Stimulated activated CD8-positive, alpha-beta memory T cell treated with anti-CD3 and anti-CD28 coated beads, Interleukin-4, amount 100 ng/mL, for 1 hour (primary cell): ENCODE measurements at regions not wholly inside any gene's neighbourhood (a gene's known extent, or its start where the extent isn't known, plus 50 kb on each side); places are given as distances from the start of the nearest gene placed in this dataset.

Source experiments
- DNase-seq, 2 donors: peaks; one replicate each; pipeline ENCODE4 v3.0.0-alpha.2; 2020; ENCODE audit warnings: low read depth in 2 of 2, low spot score in 1 of 2

DNA sequence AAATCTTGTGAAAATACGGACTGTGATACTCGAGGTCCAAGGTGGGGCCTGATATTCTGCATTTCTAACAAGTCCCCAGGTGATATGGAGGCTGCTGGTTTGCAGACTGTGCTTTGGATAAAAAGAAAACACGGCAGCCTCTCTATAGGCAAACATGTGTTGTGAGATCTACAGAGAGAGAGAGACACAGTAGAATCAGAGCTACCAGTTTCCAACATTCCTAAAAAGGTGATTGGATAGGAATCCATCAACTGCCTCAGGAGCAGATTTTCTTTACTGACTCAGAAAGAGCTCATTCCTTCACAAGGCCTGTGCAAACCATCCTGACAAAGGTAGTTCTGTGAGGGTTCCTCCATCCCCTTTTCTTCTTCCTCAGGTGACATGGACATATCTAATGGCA lies 651.6 kb upstream of the CAMK1G start:
- no peak for DNase-seq

DNA sequence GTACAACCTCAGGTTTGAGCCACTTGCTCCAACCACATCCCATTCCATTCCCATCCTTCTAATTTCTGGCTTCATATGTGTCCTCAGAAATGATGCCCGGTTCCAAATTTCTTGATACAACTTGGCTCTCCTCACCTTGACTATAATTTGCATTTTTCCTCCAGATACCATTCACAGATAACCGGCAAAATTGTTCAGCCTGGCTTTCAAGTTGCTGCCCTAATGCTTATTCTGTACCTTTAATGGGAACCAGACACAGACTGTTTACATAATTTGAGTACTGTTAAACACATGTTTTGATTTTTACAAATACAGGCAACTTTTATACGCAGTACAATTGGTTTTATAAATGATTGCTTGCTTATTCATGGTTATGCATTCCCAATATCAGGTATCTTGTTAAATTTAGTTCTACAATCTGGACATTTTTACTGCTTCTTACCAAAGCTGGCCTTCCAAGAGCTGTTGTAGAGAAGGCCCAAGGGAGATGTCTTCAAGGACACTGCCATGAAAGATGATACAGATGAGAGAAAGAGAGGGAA lies 649.5 kb upstream of the CAMK1G start:
- DNase-seq = no peak

DNA sequence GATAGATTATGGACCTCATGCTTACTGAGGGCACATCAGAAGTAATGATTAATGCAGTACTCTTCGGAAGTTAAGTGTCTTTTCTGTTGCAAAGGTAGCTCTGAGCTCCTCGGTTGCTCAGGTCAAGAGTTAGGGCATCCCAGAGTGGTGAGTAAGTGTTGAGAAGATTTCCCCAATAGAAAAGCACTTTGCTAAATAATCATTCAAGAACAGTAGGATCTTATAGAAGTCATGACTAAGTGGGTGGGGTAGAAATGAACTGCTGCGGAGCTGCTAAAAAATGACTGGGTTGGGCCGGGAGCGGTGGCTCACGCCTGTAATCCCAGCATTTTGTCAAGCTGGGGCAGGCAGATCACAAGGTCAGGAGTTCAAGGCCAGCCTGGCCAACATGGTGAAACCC lies 648.6 kb upstream of the CAMK1G start:
- no peak for DNase-seq

DNA sequence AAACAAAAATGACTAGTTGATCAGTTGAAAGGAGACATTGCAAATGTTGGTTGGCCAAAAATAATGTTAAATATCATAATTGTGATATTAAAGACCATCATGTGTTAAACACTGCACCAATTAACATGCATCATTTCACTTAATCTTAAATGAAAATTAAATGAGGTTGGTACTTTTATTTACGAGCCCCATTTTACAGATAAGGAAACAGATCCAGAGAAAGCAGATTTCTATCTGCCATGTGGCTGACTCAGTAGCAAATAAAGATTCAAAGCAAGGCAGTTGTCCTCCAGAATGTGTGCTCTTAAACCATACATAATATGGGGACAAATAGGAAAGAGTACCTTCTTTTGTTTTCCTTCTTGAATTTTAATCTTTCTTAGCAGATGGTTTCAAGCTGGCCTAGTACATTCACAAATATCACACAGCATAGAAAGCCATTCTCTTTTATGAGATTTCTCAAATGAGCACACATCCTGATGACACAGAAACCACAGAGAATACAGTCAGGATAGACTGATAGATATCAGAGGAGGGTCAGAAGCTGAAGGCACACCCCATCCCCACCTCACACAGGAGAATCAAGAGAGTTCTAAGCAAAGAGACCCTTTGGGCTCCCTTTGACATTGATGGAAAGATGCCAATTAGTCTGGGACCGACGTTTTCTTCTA lies 647.9 kb upstream of the CAMK1G start:
- no peak for DNase-seq

DNA sequence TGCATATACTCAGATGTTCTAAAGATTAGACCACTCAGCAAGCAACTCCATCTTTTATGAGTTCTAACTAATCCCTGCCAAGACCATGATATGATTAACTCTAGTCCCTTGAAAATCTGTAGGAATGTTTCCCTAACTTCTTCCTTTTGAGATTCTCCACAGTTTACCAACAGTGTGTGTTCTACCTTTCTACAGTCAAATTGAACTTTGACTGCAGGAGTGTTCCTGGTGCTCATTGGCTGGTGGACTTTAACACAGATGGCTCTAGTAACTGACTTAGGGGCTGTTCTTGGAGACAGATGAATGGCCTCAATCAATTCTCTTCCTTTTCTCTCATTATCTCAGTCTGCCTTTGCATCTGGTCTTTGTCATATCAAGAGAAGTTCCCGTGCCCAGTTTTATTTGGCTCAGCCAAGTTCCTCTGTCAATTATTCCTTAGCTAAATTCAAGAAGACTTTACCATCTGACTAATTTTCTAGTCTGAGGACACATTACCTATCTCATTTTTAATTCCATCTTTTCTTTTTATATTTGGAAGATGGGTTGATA lies 643.9 kb upstream of the CAMK1G start:
- DNase-seq = no peak

DNA sequence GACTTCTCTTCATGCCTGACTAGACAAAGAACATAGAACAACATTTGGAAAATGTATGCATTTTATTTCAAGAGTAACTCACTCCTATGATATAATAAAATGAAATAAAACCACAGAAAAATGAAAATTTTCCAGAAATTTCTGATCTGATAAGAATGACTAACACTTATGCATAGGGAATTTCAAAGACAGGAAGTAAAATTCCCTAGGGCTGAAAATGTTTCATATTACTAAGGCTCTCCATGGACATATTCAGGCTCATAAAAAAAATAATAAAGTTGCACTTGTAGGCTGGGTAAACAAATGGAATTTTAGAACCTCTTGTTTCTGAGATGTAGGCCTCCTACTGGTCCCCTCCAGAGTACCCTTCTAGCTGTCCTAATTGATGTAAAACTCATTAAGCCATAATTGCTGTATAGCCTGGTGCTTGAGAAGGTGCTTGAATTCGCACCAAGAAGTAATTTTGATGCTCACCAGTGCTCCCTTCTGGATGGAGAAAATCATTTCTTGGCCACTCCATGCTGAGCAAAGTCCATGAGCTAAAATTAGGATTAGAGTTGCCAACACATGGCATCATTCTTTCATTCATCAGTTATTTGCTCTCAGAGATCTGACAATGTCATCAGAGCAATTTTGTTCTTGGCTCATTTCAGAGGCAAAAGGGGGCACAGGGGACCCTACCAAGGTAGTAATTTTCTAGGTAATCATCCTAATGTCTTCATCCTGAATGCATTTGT lies 641.0 kb upstream of the CAMK1G start:
- no peak for DNase-seq

DNA sequence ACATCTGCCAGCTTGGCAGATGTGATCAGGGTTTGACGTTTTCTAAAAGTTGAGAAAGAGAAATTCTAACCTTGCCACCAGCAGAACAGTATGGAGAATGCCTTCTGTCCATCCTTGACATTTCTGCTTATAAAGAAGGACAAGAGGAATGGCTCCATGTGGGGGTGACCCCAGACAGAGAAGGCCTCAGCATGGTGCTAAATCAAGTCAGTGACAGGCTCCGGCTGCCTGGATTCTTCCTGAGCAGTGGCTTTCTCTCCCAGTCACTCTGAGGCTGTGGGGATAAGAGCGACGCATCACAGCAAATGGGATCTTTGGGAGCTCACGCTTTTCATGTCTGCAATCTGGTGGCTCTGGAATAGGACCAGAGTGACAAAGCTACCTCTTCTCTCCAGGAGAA lies 640.2 kb upstream of the CAMK1G start:
- DNase-seq = no peak

DNA sequence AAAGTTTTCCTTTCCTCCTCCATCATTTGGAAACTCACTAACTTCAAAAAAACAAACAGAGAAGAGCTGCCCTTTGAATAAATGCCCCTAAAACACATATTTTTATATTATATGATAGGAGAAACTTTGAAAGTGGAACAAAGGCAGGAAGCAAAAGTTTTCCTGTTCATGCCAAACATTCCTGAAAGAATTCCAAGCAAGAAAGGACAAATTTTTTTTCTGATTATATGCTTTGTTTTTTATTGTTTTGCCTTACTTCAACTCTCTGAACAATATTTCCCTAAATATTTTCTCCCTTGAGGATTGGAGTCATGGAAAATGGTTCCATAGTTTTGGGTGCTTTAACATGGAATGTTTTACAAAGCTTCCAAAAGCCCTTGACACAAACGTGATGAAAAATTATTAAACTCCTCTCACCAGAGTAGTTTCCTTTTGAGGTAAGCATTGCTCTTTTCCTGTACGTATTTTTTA lies 638.5 kb upstream of the CAMK1G start:
- DNase-seq = no peak

DNA sequence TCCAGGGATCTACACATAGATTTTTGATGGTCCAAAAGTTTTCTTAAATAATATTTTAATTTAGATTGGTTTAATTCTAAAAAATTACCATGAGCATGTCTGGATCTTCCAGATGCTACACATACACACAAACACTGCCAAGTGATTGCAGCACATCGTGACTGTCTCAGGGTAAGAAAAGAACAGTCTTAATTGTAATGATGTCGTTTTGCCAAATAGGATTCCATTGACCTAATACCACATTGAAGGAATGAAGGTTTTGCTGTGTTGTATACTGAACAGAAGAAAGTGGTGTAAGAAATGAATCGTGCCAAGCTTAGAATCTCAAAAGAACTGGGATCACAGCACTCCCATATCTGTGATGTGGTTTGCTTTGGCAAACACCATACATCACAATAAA lies 633.3 kb upstream of the CAMK1G start:
- no peak for DNase-seq

DNA sequence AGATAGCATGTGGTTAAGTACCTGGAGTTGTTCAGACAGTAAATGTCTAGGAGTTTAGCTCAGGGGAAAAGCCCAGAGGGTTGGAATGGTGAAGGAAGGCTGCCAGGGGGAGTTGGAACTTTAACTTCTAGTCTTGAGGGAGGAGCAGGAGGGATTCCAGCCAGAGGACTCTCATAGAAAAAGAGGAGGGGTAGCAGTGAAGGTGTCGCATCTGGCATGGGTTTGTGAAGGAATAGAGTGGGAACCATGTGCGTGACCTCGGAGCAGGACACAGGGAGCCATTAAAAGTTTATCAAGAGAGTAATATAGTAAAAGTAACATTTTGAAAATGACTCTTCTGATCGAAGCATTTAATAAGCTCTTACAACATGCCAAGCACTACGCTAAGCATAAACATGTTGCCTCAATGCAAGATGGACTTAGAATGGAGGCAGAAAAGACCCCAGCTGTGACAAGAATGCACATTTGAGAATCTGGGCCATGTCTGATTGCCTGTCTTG lies 632.4 kb upstream of the CAMK1G start:
- no peak for DNase-seq

DNA sequence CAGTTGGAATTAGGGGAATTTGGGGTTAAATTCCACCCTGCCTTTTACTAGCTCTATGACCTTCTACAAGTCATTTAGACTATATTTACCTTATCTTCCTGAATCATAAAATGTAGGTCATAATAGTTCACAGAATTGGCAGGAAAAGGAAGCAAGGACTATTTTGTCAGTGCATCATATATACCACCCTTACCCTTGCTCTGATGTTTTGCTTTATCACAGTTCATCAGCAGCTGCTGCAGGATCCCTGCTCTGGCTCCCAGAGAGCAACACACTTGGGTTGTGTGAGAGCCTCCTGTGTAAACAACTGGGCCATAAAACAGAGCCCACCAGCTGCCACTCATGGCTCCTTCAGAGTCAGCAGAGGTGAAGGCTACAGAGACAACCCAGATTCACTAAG lies 631.6 kb upstream of the CAMK1G start:
- DNase-seq = no peak

DNA sequence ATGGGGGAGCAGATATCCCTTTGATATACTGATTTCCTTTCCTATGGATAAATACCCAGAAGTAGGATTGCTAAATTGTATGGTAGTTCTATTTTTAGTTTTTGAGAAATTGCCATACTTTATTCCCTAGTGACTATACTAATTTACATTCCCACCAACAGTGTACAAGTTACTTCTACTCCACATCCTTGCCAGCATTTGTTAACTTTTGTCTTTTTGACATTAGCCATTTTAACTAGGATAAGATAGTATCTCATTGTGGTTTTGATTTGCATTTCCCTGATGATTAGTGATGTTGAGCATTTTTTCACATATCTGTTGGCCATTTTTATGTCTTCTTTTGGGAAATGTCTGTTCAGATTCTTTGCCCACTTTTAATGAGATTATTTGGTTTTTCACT lies 620.6 kb upstream of the CAMK1G start:
- DNase-seq = no peak

DNA sequence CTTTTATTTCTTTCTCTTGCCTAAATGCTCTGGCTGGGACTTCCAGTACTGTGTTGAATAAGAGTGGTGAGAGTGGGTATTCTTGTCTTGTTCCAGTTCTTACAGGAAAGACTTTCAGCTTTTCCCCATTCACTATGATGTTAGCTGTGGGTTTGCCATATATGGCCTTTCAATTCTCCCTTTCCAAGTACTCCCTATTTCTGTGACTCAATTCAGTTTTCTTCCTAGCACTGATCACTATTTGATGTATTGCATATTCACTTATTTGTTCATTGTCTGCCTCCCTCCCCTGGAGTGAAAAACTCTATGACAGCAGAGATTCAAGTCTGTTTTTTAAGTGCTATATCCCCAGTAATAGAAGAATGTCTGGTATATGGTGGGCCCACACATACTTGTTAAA lies 618.2 kb upstream of the CAMK1G start:
- DNase-seq = no peak

DNA sequence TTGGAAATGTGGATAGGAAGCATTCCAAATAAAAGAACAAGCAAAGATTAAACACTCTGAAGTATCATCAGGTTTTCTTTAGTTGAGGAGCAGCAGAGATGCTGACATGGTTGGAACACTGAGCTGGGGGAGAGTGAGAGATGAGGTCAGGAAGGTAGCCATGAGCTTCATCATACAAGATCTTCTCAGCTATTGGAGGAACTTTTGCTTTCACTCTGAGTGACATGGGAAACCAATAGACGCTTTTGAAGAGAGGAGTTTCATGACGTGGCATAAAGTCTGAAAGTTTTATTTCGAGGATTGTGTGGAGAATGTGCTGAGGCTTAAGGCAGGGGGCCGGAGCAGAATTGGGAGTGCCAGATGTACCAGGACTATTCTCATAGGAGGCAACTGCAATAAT lies 616.2 kb upstream of the CAMK1G start:
- DNase-seq = no peak

DNA sequence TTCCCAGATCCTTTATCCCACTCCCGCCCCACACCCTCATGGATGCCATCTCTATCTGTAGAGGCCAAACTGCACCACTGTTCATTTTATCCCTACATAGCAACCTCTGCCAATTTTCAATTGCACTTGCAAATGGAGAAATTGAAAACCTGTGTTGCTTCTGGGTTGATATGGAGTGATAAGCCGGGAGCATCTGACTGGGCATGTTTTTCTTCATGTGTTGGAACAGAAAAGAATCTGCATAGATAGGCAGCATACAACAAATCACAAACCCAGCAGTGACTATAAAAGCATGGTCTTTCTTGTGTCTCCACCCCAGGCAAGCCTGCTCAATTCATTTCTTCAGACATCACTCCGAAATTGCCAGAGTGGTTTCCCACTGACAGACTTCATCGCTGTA lies 608.8 kb upstream of the CAMK1G start:
- no peak for DNase-seq

DNA sequence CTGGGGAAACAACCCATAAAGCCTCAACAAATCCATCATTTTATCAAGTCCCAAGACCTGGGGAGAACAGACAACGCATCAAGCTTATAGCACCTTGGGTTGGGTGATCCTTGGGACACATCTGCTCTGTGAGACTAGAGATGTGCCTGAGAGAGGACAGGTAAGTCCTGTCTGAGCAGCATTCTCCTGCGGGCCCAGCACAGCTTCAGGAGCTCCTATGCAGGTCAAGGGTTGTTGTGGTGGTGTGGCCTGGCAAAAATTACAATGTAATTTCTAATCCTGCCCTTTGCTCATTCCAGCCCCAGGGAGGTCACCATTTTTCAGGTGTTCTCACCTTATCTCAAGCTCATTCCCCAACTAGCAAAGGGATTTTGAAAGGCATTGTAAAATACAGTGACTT lies 608.1 kb upstream of the CAMK1G start:
- no peak for DNase-seq

DNA sequence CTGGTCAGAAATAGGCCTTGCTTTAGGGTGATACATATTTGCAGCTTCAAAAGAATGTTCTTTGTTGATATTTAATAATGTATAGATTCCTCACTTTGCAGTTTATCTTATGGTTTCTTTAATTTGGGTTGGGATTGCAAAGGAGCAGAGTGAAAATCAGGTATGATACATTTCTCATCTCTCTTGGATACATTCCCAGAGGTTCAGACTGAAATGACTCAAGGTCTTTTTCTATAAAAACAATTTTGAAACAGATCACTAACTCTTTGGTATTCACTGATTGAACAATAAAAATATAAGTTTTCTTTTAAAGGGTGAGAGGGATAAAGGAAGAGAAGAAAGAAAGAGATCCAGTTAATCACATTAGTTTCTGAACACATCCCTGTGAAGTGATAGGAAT lies 606.5 kb upstream of the CAMK1G start:
- no peak for DNase-seq

DNA sequence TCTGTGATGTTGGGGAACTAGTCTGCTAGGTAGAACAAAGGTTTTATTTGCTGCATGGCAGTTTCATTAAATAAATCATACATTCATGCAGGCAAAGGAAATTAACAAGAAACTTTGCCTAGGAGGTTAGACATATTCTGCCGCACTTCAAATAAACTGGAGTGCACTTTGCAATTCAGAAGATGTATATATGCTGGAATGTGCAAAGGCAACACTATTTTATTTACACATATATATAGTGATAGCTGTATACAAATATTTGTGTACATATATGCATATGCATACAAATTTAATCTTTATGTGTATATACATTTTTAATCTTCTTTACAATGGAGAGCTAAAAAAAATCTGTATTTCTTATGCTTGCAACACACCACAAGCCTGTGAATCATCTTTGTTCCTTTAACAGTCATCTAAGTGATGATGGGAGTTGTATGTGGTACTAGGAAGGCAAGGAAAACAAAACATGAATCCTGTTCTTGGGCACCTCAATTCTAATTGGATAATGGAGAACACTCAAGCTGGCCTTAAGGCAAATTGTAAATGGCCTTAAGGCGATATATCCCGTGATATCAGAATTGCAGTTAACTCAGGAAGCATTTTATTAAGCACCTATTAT lies 605.8 kb upstream of the CAMK1G start:
- DNase-seq = no peak

DNA sequence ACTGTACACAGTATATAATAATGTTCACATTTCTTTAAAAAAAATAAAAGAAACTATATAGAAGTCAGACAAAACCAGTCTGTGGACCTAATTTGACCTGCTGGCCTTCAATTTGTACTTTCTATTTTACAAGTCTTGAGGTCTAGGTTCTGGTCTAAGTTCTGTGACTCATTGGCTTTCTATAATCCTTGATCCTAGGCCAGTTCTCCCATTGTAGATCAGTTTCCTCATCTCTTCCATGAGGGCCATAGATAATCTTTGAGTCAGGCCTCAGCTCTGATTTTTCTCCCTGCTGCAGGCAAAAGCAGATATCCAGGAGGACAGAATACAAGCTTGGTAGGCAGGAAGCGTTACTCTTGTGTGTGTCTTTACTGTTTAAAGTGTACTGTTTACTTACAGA lies 603.7 kb upstream of the CAMK1G start:
- DNase-seq = no peak

DNA sequence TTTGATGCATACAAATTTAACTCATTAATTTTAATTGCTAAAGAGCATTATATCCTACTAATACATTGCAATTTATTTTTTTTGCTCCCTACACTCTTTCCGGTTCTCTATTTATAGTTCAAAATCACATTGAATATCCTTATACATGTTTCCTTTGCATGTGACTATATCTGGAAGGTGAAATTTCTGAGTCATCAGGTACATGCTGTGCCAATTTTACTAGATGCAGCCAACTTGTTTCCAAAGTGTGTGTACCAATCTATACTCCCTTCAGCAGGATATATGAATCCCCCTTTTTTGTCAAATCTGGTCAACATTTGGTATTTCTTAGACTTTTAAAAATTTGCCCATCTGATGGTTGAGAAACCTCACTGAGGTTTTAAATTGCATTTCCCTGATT lies 602.9 kb upstream of the CAMK1G start:
- no peak for DNase-seq

DNA sequence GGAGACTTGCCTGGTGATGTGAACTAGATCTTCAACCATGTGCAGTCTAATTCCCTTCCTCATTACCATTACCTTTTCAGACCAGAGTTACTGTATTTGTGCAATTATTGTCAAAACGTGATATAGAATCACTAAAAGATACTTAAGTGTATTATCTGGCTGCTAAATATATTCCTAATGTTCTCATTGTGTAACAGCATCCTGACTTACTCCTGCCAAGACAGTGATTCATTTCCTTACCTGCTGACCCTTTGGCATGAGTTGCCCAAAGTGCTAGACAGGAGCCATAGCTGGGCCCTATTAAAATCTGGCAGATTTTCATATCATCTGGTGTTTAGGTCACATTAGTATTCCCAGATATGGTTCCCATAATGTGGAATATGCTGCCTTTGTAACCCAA lies 598.3 kb upstream of the CAMK1G start:
- no peak for DNase-seq

DNA sequence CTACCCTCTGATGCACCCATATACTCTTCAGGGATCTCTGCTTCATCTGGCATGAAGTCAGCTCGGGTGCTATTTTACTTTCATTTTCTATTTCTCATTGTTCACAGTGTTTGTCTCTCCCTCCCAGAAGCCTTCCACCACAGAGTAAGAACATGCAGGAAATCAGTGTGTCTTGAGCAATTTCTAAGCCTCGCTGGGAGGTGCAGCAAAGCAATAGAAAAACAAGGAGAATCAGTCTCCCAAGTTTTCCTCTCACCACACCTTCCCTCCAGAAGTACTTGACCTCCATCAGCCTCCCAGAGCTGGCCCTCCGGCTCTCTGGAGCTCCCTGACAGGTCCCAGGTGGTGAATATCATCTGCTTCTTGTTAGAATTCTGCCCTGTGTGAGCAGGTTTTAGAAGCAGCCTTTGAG lies 594.7 kb upstream of the CAMK1G start:
- DNase-seq = no peak
